Astrocyte of the spinal cord (primary cell): ENCODE measurements at regions not wholly inside any gene's neighbourhood (a gene's known extent, or its start where the extent isn't known, plus 50 kb on each side); places are given as distances from the start of the nearest gene placed in this dataset.

Source experiments
- DNase-seq: peaks from one replicate; pipeline ENCODE4 v3.0.0; 2011; ENCODE audit warnings: low read depth, low spot score
- H3K4me3 ChIP-seq: 2 replicates; pipeline ENCODE4 v1.5.1; 2011; ENCODE audit warnings: low read depth, mild to moderate bottlenecking, low read length, moderate library complexity
- in situ Hi-C: cut with HindIII; loops from 2 replicates; pipeline ENCODE4 v1.10.0; 2017; ENCODE audit warnings: low sequenced_read_pairs
- TF ChIP-seq, protein P1 (sequence below): IDR thresholded peaks from 2 replicates; pipeline ENCODE4 v1.5.1; 2012; ENCODE audit warnings: low read depth, mild to moderate bottlenecking, low read length, inconsistent platforms

DNA sequence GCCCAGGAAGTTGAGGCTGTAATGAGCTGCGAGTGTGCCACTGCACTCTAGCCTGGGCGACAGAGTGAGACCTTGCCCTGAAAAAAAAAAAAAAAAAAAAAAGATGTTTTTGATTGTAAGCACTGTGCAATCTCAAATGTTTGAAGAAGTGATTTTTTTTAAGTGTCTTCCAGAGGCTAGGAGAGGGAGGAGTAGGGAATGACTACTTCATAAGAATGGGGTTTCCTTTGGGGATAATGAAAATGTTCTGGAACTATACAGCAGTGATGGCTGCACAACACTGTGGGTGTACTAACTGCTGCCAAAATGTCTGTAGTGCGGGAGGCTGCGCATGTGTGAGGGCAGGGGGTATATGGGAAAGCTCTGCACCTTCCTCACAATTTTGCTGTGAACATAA lies 83.7 kb downstream of the MCFD2 start:
- no peak for DNase-seq
- H3K4me3 ChIP-seq: no peak overlapping the region
- in situ Hi-C loops: no loop called here
- TF ChIP-seq, protein P1, sequence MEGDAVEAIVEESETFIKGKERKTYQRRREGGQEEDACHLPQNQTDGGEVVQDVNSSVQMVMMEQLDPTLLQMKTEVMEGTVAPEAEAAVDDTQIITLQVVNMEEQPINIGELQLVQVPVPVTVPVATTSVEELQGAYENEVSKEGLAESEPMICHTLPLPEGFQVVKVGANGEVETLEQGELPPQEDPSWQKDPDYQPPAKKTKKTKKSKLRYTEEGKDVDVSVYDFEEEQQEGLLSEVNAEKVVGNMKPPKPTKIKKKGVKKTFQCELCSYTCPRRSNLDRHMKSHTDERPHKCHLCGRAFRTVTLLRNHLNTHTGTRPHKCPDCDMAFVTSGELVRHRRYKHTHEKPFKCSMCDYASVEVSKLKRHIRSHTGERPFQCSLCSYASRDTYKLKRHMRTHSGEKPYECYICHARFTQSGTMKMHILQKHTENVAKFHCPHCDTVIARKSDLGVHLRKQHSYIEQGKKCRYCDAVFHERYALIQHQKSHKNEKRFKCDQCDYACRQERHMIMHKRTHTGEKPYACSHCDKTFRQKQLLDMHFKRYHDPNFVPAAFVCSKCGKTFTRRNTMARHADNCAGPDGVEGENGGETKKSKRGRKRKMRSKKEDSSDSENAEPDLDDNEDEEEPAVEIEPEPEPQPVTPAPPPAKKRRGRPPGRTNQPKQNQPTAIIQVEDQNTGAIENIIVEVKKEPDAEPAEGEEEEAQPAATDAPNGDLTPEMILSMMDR: no peak

DNA sequence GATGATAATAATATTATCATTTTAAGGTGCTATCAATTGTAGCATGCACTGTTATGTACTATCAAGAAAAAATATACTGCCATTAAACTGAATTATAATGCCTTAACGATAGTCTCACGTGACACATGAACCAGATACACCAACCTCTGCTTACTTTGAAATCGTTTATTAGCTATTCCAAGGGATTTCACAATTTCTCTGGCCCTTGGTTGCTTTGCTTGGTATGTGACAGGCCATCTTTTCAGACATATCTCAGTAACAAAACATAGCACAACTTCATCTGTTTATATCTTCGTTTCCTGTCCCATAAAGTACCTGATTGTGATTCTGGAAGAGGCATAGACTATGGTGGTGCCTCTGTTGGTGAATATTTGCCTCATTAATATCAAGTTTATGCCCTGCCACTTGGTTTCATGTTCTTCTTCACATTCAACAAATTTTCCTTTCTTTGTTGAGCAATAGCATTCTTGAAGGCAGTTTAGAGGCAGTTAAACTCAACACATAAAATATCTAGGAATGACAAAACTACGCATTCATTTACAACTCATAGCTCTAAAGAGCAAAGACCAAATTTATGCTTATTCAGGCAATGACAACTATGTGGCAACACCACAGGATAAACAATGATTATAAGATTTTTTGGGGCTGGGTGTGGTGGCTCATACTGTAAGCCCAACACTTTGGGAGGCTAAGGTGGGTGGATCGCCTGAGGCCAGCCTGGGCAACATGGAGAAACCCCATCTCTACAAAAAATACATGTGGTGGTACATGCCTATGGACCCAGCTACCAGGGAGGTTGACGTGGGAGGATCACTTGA lies 84.3 kb downstream of the MCFD2 start:
- peak; percentile 26 for DNase-seq

DNA sequence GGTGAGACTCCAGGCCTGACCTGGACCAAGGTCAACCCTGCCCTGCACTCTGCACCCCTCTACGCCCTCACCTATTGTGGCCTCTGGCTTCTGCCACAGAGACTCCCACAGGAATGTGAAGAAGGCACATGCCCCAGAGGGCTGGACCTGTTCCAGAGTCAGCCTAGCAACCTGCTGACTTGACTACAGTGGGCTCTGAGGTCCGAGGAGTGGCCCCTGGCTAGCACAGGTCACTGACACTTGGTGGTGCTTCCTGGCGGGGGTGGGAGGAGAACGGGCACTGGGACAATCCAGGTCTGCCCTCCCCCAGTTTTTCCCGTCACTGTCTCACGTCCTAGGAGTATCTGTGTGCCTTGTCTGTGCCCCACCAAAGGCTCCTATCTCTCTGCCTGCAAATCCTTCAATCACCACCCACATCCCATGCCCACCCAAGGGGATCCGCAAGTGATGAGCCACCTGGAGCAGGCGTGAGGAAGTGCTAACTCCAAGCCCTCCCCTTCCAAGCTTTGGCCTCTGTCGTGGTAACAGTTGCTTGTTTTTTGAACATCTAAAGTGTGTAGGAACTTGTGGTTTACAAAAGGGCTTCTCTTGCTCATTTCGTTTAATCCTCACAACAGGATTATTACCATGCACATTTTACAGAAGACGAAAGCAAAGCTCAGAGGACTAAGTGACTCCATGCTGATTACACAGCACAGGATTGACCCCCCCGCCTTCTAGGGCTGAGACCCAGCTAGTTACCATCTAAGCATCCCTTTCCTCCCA lies 86.2 kb downstream of the MCFD2 start:
- TF ChIP-seq, protein P1: no peak
- DNase-seq: peak; percentile 13
- no peak overlapping the region for H3K4me3 ChIP-seq
- in situ Hi-C loops: no loop called here

More for the DNA sequence above, 84.3 kb downstream of the MCFD2 start:
- no peak overlapping the region for H3K4me3 ChIP-seq
- TF ChIP-seq, protein P1: no peak
- in situ Hi-C loops: no loop called here

DNA sequence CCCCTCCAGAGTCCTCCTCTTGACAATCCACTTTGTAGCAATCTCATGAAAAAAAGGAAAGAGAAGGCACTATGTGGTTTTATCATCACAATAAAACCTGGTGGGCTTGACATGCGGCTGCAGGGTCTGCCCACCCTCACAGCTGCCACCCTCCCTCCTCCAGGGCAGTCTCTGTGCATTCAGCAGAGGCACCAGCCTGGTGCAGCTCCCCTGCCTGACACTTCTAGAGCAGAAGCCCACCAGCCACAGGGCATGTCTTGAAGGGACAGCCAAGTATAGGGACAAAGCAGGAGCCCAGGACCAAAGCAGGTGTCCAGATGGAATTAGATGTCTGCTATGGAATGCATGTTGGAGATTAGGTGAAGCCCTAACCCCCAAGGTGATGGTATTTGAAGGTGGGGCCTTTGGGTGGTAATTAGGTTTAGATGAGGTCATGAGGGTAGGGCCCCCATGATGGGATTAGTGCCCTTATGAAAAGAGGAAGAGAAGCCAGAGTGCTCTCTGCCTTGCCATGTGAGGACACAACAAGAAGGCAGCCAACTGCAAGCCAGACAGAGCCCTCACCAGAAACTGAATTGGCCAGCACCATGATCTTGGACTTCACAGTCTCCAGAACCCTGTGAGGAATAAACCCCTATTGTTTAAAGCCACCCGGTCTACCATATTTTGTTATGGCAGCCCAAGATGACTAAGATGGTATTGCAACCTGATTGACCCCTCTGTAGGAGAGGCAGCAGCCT lies 86.9 kb downstream of the MCFD2 start:
- in situ Hi-C loops: no loop called here
- H3K4me3 ChIP-seq: no peak overlapping the region

DNA sequence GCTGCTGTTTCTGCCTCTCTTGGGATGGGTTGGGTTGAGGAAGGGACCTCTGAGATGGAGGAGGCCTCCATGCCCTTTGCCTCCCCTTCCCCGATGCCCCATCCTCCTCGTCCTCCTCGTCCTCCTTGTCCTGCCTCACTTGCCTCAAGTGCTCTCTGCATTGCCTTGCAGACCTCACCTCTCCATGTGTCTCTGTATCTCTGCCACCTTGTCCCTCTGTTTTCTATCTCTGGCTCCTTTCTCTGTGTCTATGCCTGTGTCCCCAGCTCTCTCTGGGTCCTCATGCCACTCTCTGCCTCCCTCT lies 87.5 kb downstream of the MCFD2 start:
- no peak for DNase-seq
- in situ Hi-C loops: no loop called here
- TF ChIP-seq, protein P1: no peak
- H3K4me3 ChIP-seq: no peak overlapping the region

More for the DNA sequence above, 86.9 kb downstream of the MCFD2 start:
- TF ChIP-seq, protein P1: no peak
- no peak for DNase-seq

DNA sequence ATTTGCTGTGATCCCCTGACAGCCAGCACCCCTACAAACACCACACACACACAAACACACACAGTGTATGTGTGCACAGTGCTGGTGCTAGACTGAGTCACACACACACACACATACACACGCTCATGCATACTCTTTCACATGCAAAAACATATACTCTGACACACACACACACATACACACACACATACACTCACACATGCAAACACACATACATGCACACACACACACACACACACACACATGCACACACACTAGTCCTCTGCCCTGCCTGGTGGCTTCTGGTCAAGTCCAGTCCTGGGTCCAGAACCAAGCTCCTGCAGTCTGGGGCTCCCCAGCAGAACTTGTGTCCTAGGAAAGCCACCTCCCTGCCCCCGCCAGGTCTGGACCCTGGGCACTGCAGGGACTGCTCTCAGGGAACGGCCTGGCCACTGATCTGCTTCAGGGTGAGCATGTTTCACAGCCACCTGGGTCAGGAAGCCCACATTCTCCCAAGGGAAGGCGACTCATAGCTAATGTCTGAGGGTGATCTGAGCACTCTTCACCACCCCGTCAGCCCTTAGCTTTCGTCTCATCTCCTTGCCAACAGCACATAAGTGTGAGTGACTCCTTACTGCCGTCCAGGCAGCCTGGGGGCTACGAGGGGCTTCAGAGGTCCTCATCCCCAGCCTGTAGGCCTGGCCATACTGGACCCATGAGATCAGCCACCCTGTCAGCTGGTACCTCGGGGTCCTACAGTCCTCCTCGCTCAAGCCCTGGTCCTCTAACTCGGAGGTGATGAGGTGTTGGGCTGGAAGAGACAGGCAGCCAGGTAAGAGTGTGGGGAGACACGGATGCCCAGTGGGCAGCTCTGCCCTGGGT lies 88.1 kb downstream of the MCFD2 start:
- peak; percentile 65 for DNase-seq

More for the DNA sequence above, 88.1 kb downstream of the MCFD2 start:
- TF ChIP-seq, protein P1: no peak
- in situ Hi-C loops: no loop called here
- H3K4me3 ChIP-seq: no peak overlapping the region
